NCI-H2107 (cell line): ENCODE measurements at regions not wholly inside any gene's neighbourhood (a gene's known extent, or its start where the extent isn't known, plus 50 kb on each side); places are given as distances from the start of the nearest gene placed in this dataset.
A peak's percentile ranks its signal among the peaks of the same experiment; 100 is the strongest.
"Not testable (repeated sequence)": the region's sequence is repeated elsewhere in the genome, so short reads cannot be mapped to it uniquely, and the experiment has no call there.

Experiments used
- DNase-seq: peaks from one replicate; lab custom pipeline; 2025; lab: John Stamatoyannopoulos, UW

GRCh38 chr1:117754061-117754969, 148.5 kb downstream of the TENT5C start:
- DNase-seq, result peak; percentile 37

GRCh38 chr1:117757668-117758067, 151.8 kb downstream of the TENT5C start:
- DNase-seq, result no peak

- DNase-seq, result peak; percentile 87
Observed at GRCh38 chr1:117758444-117759316, 152.8 kb downstream of the TENT5C start.

GRCh38 chr1:117759535-117759934, 153.7 kb downstream of the TENT5C start:
- DNase-seq, result no peak

- DNase-seq, result no peak
Observed at GRCh38 chr1:117760069-117760468, 154.2 kb downstream of the TENT5C start.

GRCh38 chr1:117760485-117760884, 154.6 kb downstream of the TENT5C start:
- DNase-seq, result no peak

- not testable (repeated sequence) for DNase-seq
Observed at GRCh38 chr1:117767756-117768155, 161.7 kb downstream of the GDAP2 start.

DNA sequence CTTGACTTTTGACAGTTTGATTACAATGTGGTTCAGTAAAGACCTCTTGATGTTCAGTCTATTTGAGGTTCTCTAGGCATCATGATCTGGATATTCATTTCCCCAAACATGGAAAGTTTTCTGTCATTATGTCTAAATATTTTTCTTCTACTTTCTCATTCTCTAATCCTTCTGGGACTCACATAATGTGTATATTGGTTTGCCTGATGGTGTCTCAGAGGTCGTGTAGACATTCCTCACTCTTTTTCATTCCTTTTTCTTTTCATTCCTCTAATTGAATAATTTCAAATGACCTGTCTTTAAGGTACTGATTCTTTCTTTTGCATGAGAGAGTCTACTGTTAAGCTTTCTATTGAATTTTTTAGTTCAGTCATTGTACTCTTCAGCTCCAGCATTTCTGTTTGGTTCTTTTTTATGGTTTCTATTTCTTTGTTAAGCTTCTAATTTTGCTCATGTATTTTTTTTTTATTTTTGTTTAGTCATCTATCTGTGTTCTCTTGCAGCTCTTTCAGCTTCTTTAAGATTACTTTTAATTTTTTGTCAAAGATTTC, 158.4 kb downstream of the GDAP2 start:
- no peak for DNase-seq

- no peak for DNase-seq
Observed at GRCh38 chr1:117779364-117779763, 150.1 kb downstream of the GDAP2 start.

- DNase-seq, result no peak
Observed at GRCh38 chr1:117780687-117781475, 148.5 kb downstream of the GDAP2 start.

- no peak for DNase-seq
Observed at GRCh38 chr1:117782056-117782455, 147.4 kb downstream of the GDAP2 start.

GRCh38 chr1:117783606-117784396, 145.6 kb downstream of the GDAP2 start:
- DNase-seq, result no peak

- no peak for DNase-seq
Observed at GRCh38 chr1:117788014-117788413, 141.4 kb downstream of the GDAP2 start.

DNA sequence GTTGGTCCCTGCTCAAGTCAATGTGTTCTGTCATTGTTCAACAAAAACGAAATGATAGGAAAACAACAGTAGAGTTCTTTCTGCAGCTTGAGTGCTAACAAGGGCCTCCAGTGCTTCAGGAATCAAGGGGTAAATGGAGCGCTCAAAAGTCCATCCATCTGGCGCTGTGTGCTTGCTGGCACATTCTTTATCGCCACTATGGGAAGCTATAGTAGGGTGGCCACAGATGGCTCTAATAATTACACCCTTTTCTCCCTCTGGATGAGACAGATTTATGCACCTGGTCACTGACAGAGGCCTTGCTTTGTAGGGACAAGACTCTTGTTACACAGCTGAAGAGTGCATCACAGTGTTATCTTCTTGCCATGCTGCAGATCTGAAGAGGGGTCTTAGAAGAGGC, 136.0 kb downstream of the GDAP2 start:
- no peak for DNase-seq

- DNase-seq, result no peak
Observed at GRCh38 chr1:117794073-117794472, 135.3 kb downstream of the GDAP2 start.

GRCh38 chr1:117795190-117795589, 134.2 kb downstream of the GDAP2 start:
- DNase-seq, result no peak

DNA sequence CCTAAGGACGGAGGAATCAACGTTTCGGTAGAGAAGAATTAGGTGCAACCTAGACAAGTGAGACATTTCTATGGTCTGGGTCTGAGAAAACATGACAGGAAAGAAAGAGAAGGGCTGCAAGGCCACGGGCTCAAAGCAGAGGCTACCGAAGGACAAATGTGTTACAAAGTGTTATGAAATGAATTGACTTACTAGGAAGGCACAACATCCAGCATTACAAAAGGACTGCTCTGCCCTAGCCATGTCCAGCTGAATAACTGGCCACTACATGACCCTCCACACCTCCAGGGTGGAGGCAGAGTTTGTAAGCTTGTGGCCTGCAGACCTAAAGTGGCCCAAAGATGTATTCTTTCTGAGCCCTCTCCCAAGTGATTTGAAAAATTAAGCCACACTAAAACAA, 133.6 kb downstream of the GDAP2 start:
- DNase-seq, result no peak

GRCh38 chr1:117796226-117796625, 133.2 kb downstream of the GDAP2 start:
- no peak for DNase-seq

DNA sequence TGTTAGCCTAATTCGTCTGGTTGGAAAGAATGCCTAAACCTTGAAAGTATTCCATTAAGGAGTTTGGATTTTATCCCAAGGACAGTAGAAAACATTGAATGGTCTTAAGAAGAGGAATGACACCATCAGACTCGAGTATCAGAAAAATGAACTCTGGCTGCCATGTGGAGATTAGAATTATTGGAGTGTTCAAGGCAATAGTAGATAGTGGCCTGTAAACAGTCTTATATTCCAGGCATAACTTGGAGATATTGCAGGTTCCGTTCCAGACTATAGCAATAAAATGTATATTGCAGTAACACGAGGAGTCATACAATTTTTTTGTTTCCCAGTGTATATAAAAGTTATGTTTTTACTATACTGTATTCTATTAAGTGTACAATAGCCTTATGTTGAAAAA, 130.9 kb downstream of the GDAP2 start:
- no peak for DNase-seq

DNA sequence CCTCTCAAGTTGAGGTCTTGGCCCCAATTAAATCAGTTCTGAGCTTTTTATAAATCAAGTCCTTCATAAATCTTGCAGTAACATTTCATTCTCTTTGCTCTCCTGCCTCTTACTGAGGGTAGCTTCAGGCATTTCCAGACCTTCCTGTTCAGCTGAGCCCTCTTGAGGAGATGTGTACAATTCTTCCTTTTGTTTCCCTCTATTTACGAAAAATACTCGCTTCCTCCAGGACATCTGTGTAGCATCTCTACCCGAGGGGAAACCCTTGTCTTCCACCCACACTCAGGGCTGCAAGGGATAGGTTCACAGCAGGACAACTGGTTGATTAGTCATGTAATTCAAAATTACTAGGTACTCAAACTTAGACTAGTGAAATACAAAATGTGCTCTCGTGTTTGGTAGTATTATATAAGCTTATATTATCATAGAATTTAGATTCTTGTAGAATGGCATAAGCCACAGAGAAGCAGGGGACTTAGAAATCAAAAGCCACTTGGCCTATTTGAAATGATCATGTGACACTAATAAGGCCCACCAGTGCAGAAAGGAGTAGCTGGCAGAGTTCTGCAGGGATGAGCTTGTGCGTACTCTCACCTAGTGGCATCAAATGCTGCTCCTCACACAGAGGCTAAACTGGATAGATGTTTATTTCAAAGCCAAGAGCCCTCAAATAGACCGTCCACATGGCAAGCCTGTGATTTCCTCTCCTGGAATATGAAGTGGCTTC, 126.7 kb downstream of the GDAP2 start:
- no peak for DNase-seq
